Left ventricle myocardium inferior (tissue), 1 donor: ENCODE measurements at regions not wholly inside any gene's neighbourhood (a gene's known extent, or its start where the extent isn't known, plus 50 kb on each side); places are given as distances from the start of the nearest gene placed in this dataset.

Experiments
- DNase-seq: peaks from one replicate; pipeline ENCODE4 v3.0.0-alpha.2; 2020
- H3K27ac ChIP-seq: fragments of 200-600 bp; replicated peaks from 2 replicates; pipeline ENCODE4 v1.8.0; 2021
- H3K27me3 ChIP-seq: fragments of 200-600 bp; 2 replicates; pipeline ENCODE4 v1.8.0; 2021; ENCODE audit warnings: low read depth
- H3K36me3 ChIP-seq: fragments of 200-600 bp; 2 replicates; pipeline ENCODE4 v1.8.0; 2021
- H3K4me1 ChIP-seq: fragments of 200-600 bp; 2 replicates; pipeline ENCODE4 v1.8.0; 2021
- H3K4me3 ChIP-seq: fragments of 200-600 bp; 2 replicates; pipeline ENCODE4 v1.8.0; 2021; ENCODE audit warnings: mild to moderate bottlenecking, moderate library complexity
- H3K9me3 ChIP-seq: fragments of 200-600 bp; replicated peaks from 2 replicates; pipeline ENCODE4 v1.8.0; 2021
- CTCF ChIP-seq: fragments of 200-600 bp; IDR thresholded peaks from 2 replicates; pipeline ENCODE4 v1.8.0; 2021; ENCODE audit warnings: antibody characterized with exemption, mild to moderate bottlenecking, borderline replicate concordance
- intact Hi-C: fragments of 100-400 bp; cut with micrococcal nuclease; formaldehyde crosslinking; loops from one replicate; pipeline ENCODE4 v1.11.0; 2022
- donor health status: DM: no; HTN: yes; CAD: no; lungs with severe emphysema.

- H3K36me3 ChIP-seq = no peaks in the 10 kb centered on the region
- TF ChIP-seq CTCF = no peak
- no peak overlapping the region for H3K4me3 ChIP-seq
- H3K27me3 ChIP-seq = no peaks in the 10 kb centered on the region
- intact Hi-C loops = no loop called here
- DNase-seq = no peak
- H3K9me3 ChIP-seq = no peaks in the 10 kb centered on the region
- peaks cover 59% of the 10 kb centered on the region for H3K4me1 ChIP-seq
- peak overlapping the region; percentile 21 for H3K27ac ChIP-seq
These were observed 98.6 kb upstream of the HMHB1 start for GRCh38 chr5:143713047-143714003.

- intact Hi-C loops = no loop called here
- no peak overlapping the region for H3K27ac ChIP-seq
- TF ChIP-seq CTCF = no peak
- no peak overlapping the region for H3K4me3 ChIP-seq
- H3K27me3 ChIP-seq = no peaks in the 10 kb centered on the region
- H3K4me1 ChIP-seq = peaks cover 27% of the 10 kb centered on the region
- no peaks in the 10 kb centered on the region for H3K9me3 ChIP-seq
- DNase-seq = no peak
- no peaks in the 10 kb centered on the region for H3K36me3 ChIP-seq
These were observed 103.3 kb upstream of the HMHB1 start for GRCh38 chr5:143708672-143709071.

- intact Hi-C loops = no loop called here
- no peaks in the 10 kb centered on the region for H3K27me3 ChIP-seq
- H3K36me3 ChIP-seq = no peaks in the 10 kb centered on the region
- no peaks in the 10 kb centered on the region for H3K9me3 ChIP-seq
- TF ChIP-seq CTCF = no peak
- H3K4me1 ChIP-seq = peaks cover 18% of the 10 kb centered on the region
- DNase-seq = no peak
- H3K27ac ChIP-seq = no peak overlapping the region
- H3K4me3 ChIP-seq = no peak overlapping the region
These were observed 104.2 kb upstream of the HMHB1 start for GRCh38 chr5:143707806-143708205.

- Histone ChIP-seq H3K4me1 (no peaks in the 10 kb centered on the region), H3K27ac (no peak overlapping the region), H3K36me3 (no peaks in the 10 kb centered on the region), H3K27me3 (no peaks in the 10 kb centered on the region), H3K4me3 (no peak overlapping the region), H3K9me3 (no peaks in the 10 kb centered on the region)
- TF ChIP-seq CTCF = no peak
- no peak for DNase-seq
- intact Hi-C loops = no loop called here
These were observed 106.6 kb upstream of the HMHB1 start for GRCh38 chr5:143705381-143705780.

- no peaks in the 10 kb centered on the region for H3K36me3 ChIP-seq
- H3K27ac ChIP-seq = no peak overlapping the region
- H3K27me3 ChIP-seq = no peaks in the 10 kb centered on the region
- DNase-seq = no peak
- no peak for TF ChIP-seq CTCF
- H3K4me1 ChIP-seq = no peaks in the 10 kb centered on the region
- intact Hi-C loops = no loop called here
- H3K9me3 ChIP-seq = no peaks in the 10 kb centered on the region
- no peak overlapping the region for H3K4me3 ChIP-seq
These were observed 108.3 kb upstream of the HMHB1 start for GRCh38 chr5:143703659-143704058.
